Lower lobe of right lung (tissue), 2 donors: ENCODE measurements at regions not wholly inside any gene's neighbourhood (a gene's known extent, or its start where the extent isn't known, plus 50 kb on each side); places are given as distances from the start of the nearest gene placed in this dataset.

Source experiments
- ATAC-seq, 2 donors: fragments of 200-7000 bp; cut with Tn5 transposase; one replicate each; pipeline ENCODE4 v1.9.1; 2020 to 2022; ENCODE audit warnings: mild to moderate bottlenecking in 2 of 2, moderate library complexity in 2 of 2
- DNase-seq: peaks from one replicate; pipeline ENCODE4 v3.0.0-alpha.2; 2020
- H3K27ac ChIP-seq: fragments of 200-600 bp; one replicate; pipeline ENCODE4 v1.8.0; 2022
- H3K27me3 ChIP-seq: fragments of 200-600 bp; one replicate; pipeline ENCODE4 v1.8.0; 2022; ENCODE audit warnings: low read depth
- H3K36me3 ChIP-seq: fragments of 200-600 bp; one replicate; pipeline ENCODE4 v1.8.0; 2022; ENCODE audit warnings: mild to moderate bottlenecking
- H3K4me1 ChIP-seq: fragments of 200-600 bp; one replicate; pipeline ENCODE4 v1.8.0; 2022
- H3K4me3 ChIP-seq: fragments of 200-600 bp; one replicate; pipeline ENCODE4 v1.8.0; 2022; ENCODE audit warnings: mild to moderate bottlenecking
- H3K9me3 ChIP-seq: fragments of 200-600 bp; one replicate; pipeline ENCODE4 v1.8.0; 2022
- CTCF ChIP-seq: fragments of 200-600 bp; IDR thresholded peaks from one replicate; pipeline ENCODE4 v1.8.0; 2022; ENCODE audit warnings: antibody characterized with exemption, mild to moderate bottlenecking
- intact Hi-C: fragments of 100-400 bp; cut with DNase I; formaldehyde crosslinking; loops from one replicate; pipeline ENCODE4 v1.11.0; 2022
- donor health status: DM: no; HTN: yes; CAD: no; lungs with severe emphysema.

DNA sequence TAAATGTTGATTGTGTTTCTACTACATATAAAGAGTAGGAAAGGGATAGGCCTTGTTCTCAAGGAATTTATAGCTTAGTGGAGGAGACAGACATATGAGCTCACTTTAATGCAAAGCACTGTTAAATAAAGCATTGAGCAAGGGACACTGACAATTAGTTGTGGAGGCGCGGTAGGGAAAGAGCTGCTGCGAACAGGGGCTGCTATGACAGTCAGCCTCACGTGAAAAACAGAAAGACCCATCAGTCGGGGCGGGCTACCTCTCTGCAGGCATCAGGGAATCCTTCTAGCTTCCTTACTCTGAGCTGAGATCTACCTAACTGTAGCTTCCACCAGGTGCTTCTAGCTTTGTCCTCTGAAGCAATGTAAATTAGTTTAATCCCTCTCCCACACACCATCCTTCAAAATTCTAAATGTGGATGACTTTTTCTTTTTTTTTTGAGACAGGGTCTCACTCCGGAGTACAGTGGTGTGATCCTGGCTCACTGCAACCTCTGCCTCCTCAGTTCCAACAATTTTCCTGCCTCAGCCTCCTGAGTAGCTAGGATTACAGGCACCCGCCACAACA lies 129.9 kb upstream of the ZFHX3 start:
- intact Hi-C loops, result no loop called here
- DNase-seq, result no peak
- H3K4me1 ChIP-seq, result peaks cover 19% of the 10 kb centered on the region
- H3K4me3 ChIP-seq, result no peak overlapping the region
- H3K36me3 ChIP-seq, result no peaks in the 10 kb centered on the region
- H3K27ac ChIP-seq, result no peak overlapping the region
- no peak for ATAC-seq
- no peaks in the 10 kb centered on the region for H3K27me3 ChIP-seq
- no peak for TF ChIP-seq CTCF
- no peaks in the 10 kb centered on the region for H3K9me3 ChIP-seq

- intact Hi-C loops, result no loop called here
- TF ChIP-seq CTCF, result peak; percentile 24
- ATAC-seq, result no peak
- H3K36me3 ChIP-seq, result no peaks in the 10 kb centered on the region
- H3K4me3 ChIP-seq, result no peak overlapping the region
- H3K27ac ChIP-seq, result no peak overlapping the region
- no peak for DNase-seq
- H3K27me3 ChIP-seq, result no peaks in the 10 kb centered on the region
- peaks cover 27% of the 10 kb centered on the region for H3K4me1 ChIP-seq
- H3K9me3 ChIP-seq, result no peaks in the 10 kb centered on the region
Measured at GRCh38 chr16:73176577-73177013, 128.7 kb upstream of the ZFHX3 start.

- Histone ChIP-seq H3K9me3 (no peaks in the 10 kb centered on the region), H3K4me3 (no peak overlapping the region), H3K27ac (peak overlapping the region; percentile 67), H3K4me1 (peaks cover 34% of the 10 kb centered on the region), H3K36me3 (no peaks in the 10 kb centered on the region), H3K27me3 (no peaks in the 10 kb centered on the region)
- ATAC-seq, result no peak
- TF ChIP-seq CTCF, result peak; percentile 23
- no peak for DNase-seq
- intact Hi-C loops, result no loop called here
Measured at GRCh38 chr16:73172973-73173709, 125.2 kb upstream of the ZFHX3 start.

GRCh38 chr16:73172241-73172972 lies 124.5 kb upstream of the ZFHX3 start:
- Histone ChIP-seq H3K27ac (peak overlapping the region; percentile 46), H3K27me3 (no peaks in the 10 kb centered on the region), H3K9me3 (no peaks in the 10 kb centered on the region), H3K4me3 (no peak overlapping the region), H3K36me3 (no peaks in the 10 kb centered on the region), H3K4me1 (peaks cover 34% of the 10 kb centered on the region)
- ATAC-seq (peak; percentile 63 to 68), DNase-seq (peak; percentile 71)
- TF ChIP-seq CTCF, result no peak
- intact Hi-C loops, result no loop called here

DNA sequence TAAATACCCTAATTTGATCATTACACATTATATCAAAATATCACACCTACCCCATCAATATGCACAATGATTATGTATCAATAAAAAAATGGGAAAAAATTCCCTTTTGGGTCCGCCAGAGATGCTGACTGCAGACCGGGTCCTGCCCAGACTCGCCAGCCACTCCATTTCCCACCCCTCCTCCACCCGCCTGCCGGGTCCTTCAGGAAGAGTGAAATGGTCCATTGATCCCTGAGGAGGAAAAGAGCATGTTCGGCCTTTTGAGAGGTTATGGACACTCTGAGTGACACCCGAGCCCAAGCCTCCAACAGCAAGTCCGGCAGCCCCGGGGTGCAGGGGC lies 123.9 kb upstream of the ZFHX3 start:
- DNase-seq, result no peak
- intact Hi-C loops, result no loop called here
- Histone ChIP-seq H3K9me3 (no peaks in the 10 kb centered on the region), H3K4me3 (no peak overlapping the region), H3K27ac (peak overlapping the region; percentile 46), H3K4me1 (peaks cover 39% of the 10 kb centered on the region), H3K27me3 (no peaks in the 10 kb centered on the region), H3K36me3 (no peaks in the 10 kb centered on the region)
- no peak for TF ChIP-seq CTCF
- ATAC-seq, result no peak
